HEK293 (cell line): ENCODE measurements at regions not wholly inside any gene's neighbourhood (a gene's known extent, or its start where the extent isn't known, plus 50 kb on each side); places are given as distances from the start of the nearest gene placed in this dataset.

Experiments
- CTCF ChIA-PET: fragments of 350-600 bp; formaldehyde crosslinking; extraction: SDS; loops from one replicate; lab custom pipeline; 2021; ENCODE audit warnings: antibody characterized with exemption; lab: Yijun Ruan, JAX
- POLR2A ChIA-PET: fragments of 300-600 bp; formaldehyde crosslinking; extraction: SDS; loops from one replicate; lab custom pipeline; 2020; ENCODE audit warnings: antibody characterized with exemption, inconsistent platforms; lab: Yijun Ruan, JAX
- H3K27ac ChIP-seq: fragments of 200-500 bp; sonication (Bioruptor generic); 2 replicates; pipeline ENCODE4 v1.5.1; 2014; ENCODE audit warnings: low read depth, low read length, control low read depth, inconsistent platforms; ENCODE audit errors: extremely low read depth
- H3K36me3 ChIP-seq, 2 experiments: fragments of 200-500 bp in 1 of 2; sonication (Bioruptor generic) in 1 of 2; 1 replicate in 1 of 2; 2 replicates in 1 of 2; pipeline ENCODE4 v1.5.1; 2014 to 2017; ENCODE audit warnings: inconsistent platforms in 2 of 2, low read length in 2 of 2; ENCODE audit not compliant: control insufficient read depth in 2 of 2, insufficient read depth in 1 of 2
- H3K4me1 ChIP-seq: fragments of 200-500 bp; sonication (Bioruptor generic); 2 replicates; pipeline ENCODE4 v1.5.1; 2014; ENCODE audit warnings: mild to moderate bottlenecking, low read length, inconsistent platforms; ENCODE audit not compliant: control insufficient read depth, insufficient read depth
- H3K4me3 ChIP-seq: 2 replicates; pipeline ENCODE4 v1.5.1; 2011; ENCODE audit warnings: low read depth, mild to moderate bottlenecking, control low read depth, low read length, moderate library complexity
- H3K9me3 ChIP-seq: fragments of 200-500 bp; sonication (Bioruptor generic); 2 replicates; pipeline ENCODE4 v1.5.1; 2014; ENCODE audit warnings: low read depth, low read length, inconsistent platforms; ENCODE audit not compliant: control insufficient read depth, insufficient read depth
- EGR2 ChIP-seq: fragments of 450-650 bp; formaldehyde crosslinking; IDR thresholded peaks from 2 replicates; pipeline ENCODE4 v1.5.1; 2016; ENCODE audit warnings: low read depth, missing biosample characterization, missing genetic modification characterization
- ZFP3 ChIP-seq: fragments of 450-650 bp; formaldehyde crosslinking; IDR thresholded peaks from 2 replicates; pipeline ENCODE4 v1.5.1; 2016; ENCODE audit warnings: low read depth, missing biosample characterization, missing genetic modification characterization
- ZIC2 ChIP-seq: fragments of 450-650 bp; formaldehyde crosslinking; IDR thresholded peaks from 2 replicates; pipeline ENCODE4 v1.5.1; 2016; ENCODE audit warnings: missing biosample characterization, missing genetic modification characterization
- ZNF121 ChIP-seq: fragments of 450-650 bp; formaldehyde crosslinking; IDR thresholded peaks from 2 replicates; pipeline ENCODE4 v1.5.1; 2016; ENCODE audit warnings: missing biosample characterization, missing genetic modification characterization
- ZNF140 ChIP-seq: fragments of 450-650 bp; formaldehyde crosslinking; IDR thresholded peaks from 2 replicates; pipeline ENCODE4 v1.5.1; 2016; ENCODE audit warnings: missing biosample characterization, missing genetic modification characterization
- ZNF2 ChIP-seq: fragments of 450-650 bp; formaldehyde crosslinking; IDR thresholded peaks from 2 replicates; pipeline ENCODE4 v1.5.1; 2016; ENCODE audit warnings: missing biosample characterization, missing genetic modification characterization
- ZNF221 ChIP-seq: fragments of 450-650 bp; formaldehyde crosslinking; IDR thresholded peaks from 2 replicates; pipeline ENCODE4 v1.5.1; 2017; ENCODE audit warnings: missing biosample characterization, missing genetic modification characterization, borderline replicate concordance
- ZNF610 ChIP-seq: fragments of 450-650 bp; formaldehyde crosslinking; IDR thresholded peaks from 2 replicates; pipeline ENCODE4 v1.5.1; 2016; ENCODE audit warnings: missing biosample characterization, missing genetic modification characterization, borderline replicate concordance
- ZNF624 ChIP-seq: fragments of 450-650 bp; formaldehyde crosslinking; IDR thresholded peaks from 2 replicates; pipeline ENCODE4 v1.5.1; 2017; ENCODE audit warnings: missing biosample characterization, missing genetic modification characterization
- ZNF677 ChIP-seq: fragments of 450-650 bp; IDR thresholded peaks from 2 replicates; pipeline ENCODE4 v1.5.0; 2018; ENCODE audit warnings: missing biosample characterization, mild to moderate bottlenecking, missing genetic modification characterization, moderate library complexity
- ZXDB ChIP-seq: fragments of 450-650 bp; formaldehyde crosslinking; IDR thresholded peaks from 2 replicates; pipeline ENCODE4 v1.5.1; 2016; ENCODE audit warnings: missing biosample characterization, missing genetic modification characterization
- TF ChIP-seq, protein P1 (sequence below): fragments of 450-650 bp; formaldehyde crosslinking; IDR thresholded peaks from 2 replicates; pipeline ENCODE4 v1.5.1; 2017; ENCODE audit warnings: missing biosample characterization, missing genetic modification characterization
- TF ChIP-seq, protein P2 (sequence below): fragments of 450-650 bp; formaldehyde crosslinking; IDR thresholded peaks from 2 replicates; pipeline ENCODE4 v1.5.1; 2016; ENCODE audit warnings: missing biosample characterization, missing genetic modification characterization
- TF ChIP-seq, protein P3 (sequence below): fragments of 450-650 bp; IDR thresholded peaks from 2 replicates; pipeline ENCODE4 v1.5.1; 2018; ENCODE audit warnings: missing biosample characterization, mild to moderate bottlenecking, missing genetic modification characterization
- TF ChIP-seq, protein P4 (sequence below): fragments of 450-650 bp; formaldehyde crosslinking; IDR thresholded peaks from 2 replicates; pipeline ENCODE4; 2016; ENCODE audit warnings: missing biosample characterization, missing genetic modification characterization

DNA sequence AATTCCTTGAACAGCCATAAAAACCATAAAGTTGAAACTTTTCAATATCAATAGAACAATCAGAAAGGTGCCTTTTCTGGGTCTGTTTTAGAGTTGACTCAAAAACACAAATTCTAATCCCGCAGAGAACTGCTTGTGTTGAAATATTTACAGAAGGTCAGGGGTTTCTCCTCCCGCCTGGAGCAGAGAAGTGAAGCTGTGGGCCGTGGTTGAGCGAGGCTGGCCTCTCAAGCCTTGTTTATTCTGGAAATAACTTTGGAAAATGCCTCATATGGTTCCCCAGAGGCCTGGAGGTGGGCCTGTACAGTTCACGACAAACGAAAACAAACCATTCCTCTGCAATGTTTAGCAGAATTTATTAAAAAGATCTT is 90.8 kb upstream of the ERRFI1 start (continued):
- TF ChIP-seq ZNF2 = no peak
- no peak for TF ChIP-seq ZNF624 (tag by site-specific recombination)
- no peak for TF ChIP-seq ZNF677 (tag by site-specific recombination)
- no peak for TF ChIP-seq EGR2 (tag by site-specific recombination)
- TF ChIP-seq, protein P1, sequence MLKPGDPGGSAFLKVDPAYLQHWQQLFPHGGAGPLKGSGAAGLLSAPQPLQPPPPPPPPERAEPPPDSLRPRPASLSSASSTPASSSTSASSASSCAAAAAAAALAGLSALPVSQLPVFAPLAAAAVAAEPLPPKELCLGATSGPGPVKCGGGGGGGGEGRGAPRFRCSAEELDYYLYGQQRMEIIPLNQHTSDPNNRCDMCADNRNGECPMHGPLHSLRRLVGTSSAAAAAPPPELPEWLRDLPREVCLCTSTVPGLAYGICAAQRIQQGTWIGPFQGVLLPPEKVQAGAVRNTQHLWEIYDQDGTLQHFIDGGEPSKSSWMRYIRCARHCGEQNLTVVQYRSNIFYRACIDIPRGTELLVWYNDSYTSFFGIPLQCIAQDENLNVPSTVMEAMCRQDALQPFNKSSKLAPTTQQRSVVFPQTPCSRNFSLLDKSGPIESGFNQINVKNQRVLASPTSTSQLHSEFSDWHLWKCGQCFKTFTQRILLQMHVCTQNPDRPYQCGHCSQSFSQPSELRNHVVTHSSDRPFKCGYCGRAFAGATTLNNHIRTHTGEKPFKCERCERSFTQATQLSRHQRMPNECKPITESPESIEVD (tag by site-specific recombination) = peak; percentile 74
- TF ChIP-seq, protein P2, sequence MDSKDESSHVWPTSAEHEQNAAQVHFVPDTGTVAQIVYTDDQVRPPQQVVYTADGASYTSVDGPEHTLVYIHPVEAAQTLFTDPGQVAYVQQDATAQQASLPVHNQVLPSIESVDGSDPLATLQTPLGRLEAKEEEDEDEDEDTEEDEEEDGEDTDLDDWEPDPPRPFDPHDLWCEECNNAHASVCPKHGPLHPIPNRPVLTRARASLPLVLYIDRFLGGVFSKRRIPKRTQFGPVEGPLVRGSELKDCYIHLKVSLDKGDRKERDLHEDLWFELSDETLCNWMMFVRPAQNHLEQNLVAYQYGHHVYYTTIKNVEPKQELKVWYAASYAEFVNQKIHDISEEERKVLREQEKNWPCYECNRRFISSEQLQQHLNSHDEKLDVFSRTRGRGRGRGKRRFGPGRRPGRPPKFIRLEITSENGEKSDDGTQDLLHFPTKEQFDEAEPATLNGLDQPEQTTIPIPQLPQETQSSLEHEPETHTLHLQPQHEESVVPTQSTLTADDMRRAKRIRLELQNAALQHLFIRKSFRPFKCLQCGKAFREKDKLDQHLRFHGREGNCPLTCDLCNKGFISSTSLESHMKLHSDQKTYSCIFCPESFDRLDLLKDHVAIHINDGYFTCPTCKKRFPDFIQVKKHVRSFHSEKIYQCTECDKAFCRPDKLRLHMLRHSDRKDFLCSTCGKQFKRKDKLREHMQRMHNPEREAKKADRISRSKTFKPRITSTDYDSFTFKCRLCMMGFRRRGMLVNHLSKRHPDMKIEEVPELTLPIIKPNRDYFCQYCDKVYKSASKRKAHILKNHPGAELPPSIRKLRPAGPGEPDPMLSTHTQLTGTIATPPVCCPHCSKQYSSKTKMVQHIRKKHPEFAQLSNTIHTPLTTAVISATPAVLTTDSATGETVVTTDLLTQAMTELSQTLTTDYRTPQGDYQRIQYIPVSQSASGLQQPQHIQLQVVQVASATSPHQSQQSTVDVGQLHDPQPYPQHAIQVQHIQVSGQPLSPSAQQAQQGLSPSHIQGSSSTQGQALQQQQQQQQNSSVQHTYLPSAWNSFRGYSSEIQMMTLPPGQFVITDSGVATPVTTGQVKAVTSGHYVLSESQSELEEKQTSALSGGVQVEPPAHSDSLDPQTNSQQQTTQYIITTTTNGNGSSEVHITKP (tag by site-specific recombination) = 0 out of 2 replicates have a peak, but pooled peaks have one; percentile 37
- no peak for TF ChIP-seq ZFP3
- no peak for TF ChIP-seq ZNF610 (tag by site-specific recombination)
- no peak for TF ChIP-seq ZXDB (tag by site-specific recombination)

GRCh38 chr1:8115769-8116167 is 89.7 kb upstream of the ERRFI1 start:
- CTCF ChIA-PET = interaction anchor here (0.6 kb wide), 2 partner anchors 18 to 38 kb away, joined by 3 to 5 read pairs; no protein-coding TSS in a partner anchor
- TF ChIP-seq, protein P3, sequence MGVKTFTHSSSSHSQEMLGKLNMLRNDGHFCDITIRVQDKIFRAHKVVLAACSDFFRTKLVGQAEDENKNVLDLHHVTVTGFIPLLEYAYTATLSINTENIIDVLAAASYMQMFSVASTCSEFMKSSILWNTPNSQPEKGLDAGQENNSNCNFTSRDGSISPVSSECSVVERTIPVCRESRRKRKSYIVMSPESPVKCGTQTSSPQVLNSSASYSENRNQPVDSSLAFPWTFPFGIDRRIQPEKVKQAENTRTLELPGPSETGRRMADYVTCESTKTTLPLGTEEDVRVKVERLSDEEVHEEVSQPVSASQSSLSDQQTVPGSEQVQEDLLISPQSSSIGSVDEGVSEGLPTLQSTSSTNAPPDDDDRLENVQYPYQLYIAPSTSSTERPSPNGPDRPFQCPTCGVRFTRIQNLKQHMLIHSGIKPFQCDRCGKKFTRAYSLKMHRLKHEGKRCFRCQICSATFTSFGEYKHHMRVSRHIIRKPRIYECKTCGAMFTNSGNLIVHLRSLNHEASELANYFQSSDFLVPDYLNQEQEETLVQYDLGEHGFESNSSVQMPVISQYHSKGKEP = no peak
- TF ChIP-seq ZIC2 = 0 out of 2 replicates have a peak, but pooled peaks have one; percentile 18
- no peak for TF ChIP-seq ZNF121 (tag by site-specific recombination)
- no peak for TF ChIP-seq ZNF221 (tag by site-specific recombination)
- TF ChIP-seq, all 188 proteins: peak for 1
- no peak overlapping the region; the same call in 1 of the 2 replicates for H3K27ac ChIP-seq
- no peaks in the 10 kb centered on the region for H3K9me3 ChIP-seq
- no peak overlapping the region for H3K4me3 ChIP-seq
- POLR2A ChIA-PET = no interaction called here
- peaks cover 6% of the 10 kb centered on the region for H3K4me1 ChIP-seq
- no peaks in the 10 kb centered on the region for H3K36me3 ChIP-seq

DNA sequence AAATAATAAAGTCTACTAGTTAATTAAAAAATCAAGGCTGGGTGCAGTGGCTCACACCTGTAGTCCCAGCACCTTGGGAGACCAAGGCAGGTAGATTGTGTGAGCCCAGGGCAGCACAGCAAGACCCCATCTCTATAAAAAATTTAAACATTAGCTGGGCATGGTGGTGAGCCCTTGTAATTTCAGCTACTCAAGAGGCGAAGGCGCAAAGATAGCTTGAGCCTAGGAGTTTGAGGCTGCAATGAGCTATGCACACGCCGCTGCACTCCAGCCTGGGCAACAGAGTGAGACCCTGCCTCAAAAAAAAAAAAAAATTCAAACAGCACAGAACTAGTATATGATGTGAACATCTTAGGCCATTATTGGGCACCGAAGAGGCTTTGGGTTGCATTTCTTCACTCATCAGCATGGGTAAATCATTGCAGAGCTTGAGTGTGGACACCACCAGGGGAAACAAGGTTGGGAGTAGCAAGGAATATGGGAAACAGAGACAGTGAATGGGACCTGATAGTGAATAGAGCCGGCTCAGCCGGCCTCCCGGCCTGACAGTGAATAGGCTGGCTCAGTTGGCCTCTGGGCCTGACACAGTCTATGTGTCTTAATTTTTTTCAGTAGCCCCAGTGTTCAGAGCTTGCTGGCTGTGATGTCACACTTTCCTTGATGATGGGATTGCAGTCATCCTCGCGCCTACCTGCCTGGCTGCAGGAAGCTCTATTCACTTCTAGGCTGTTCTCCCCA is 89.1 kb upstream of the ERRFI1 start:
- Histone ChIP-seq H3K4me1 (peaks cover 6% of the 10 kb centered on the region), H3K27ac (no peak overlapping the region), H3K9me3 (no peaks in the 10 kb centered on the region), H3K36me3 (no peaks in the 10 kb centered on the region), H3K4me3 (no peak overlapping the region)
- CTCF ChIA-PET = interaction anchor here (0.6 kb wide), 1 partner anchor 18 kb away, joined by 3 read pairs; no protein-coding TSS in a partner anchor
- POLR2A ChIA-PET = no interaction called here
- peak; percentile 80 for TF ChIP-seq ZNF121 (tag by site-specific recombination)
- TF ChIP-seq, protein P4, sequence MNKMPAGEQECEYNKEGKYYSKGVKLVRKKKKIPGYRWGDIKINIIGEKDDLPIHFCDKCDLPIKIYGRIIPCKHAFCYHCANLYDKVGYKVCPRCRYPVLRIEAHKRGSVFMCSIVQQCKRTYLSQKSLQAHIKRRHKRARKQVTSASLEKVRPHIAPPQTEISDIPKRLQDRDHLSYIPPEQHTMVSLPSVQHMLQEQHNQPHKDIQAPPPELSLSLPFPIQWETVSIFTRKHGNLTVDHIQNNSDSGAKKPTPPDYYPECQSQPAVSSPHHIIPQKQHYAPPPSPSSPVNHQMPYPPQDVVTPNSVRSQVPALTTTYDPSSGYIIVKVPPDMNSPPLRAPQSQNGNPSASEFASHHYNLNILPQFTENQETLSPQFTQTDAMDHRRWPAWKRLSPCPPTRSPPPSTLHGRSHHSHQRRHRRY (tag by site-specific recombination) = no peak
- no peak for TF ChIP-seq ZNF140 (tag by site-specific recombination)
